NB4 (cell line): ENCODE measurements at regions not wholly inside any gene's neighbourhood (a gene's known extent, or its start where the extent isn't known, plus 50 kb on each side); places are given as distances from the start of the nearest gene placed in this dataset.

Source experiments
- MYC ChIP-seq: IDR thresholded peaks from 2 replicates; pipeline ENCODE4 v1.6.1; 2011; ENCODE audit warnings: low read depth, low read length
- POLR2A ChIP-seq: IDR thresholded peaks from 2 replicates; pipeline ENCODE4 v1.6.1; 2011; ENCODE audit warnings: mild to moderate bottlenecking; ENCODE audit not compliant: insufficient read length; ENCODE audit errors: extremely low read depth
- TF ChIP-seq, protein P1 (sequence below): IDR thresholded peaks from one replicate; pipeline ENCODE4 v1.5.1; 2012; ENCODE audit warnings: low read depth, low read length
- TF ChIP-seq, protein P2 (sequence below): IDR thresholded peaks from 2 replicates; pipeline ENCODE4 v1.6.1; 2011; ENCODE audit warnings: low read depth, low read length

DNA sequence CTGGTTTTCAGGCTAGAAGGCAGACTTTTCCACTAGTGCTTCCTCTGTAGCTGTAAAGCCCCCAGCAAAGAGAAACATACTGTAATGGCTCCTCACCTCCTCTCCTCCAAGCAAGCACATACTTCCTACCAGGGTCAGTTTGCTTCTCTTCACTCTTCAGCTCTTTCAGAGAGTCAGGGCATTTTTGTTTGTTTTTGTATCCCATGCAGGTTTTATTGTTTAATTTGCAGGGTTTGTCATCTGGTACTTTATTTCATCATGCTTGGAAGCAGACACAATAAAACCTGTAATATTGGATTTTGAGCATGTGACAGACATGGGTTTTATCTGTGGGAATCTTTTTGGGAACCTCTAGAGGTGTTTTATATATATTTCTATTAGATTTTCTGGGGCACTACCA is 753.3 kb upstream of the ROBO1 start:
- TF ChIP-seq POLR2A (no peak), MYC (no peak)
- TF ChIP-seq, protein P1, sequence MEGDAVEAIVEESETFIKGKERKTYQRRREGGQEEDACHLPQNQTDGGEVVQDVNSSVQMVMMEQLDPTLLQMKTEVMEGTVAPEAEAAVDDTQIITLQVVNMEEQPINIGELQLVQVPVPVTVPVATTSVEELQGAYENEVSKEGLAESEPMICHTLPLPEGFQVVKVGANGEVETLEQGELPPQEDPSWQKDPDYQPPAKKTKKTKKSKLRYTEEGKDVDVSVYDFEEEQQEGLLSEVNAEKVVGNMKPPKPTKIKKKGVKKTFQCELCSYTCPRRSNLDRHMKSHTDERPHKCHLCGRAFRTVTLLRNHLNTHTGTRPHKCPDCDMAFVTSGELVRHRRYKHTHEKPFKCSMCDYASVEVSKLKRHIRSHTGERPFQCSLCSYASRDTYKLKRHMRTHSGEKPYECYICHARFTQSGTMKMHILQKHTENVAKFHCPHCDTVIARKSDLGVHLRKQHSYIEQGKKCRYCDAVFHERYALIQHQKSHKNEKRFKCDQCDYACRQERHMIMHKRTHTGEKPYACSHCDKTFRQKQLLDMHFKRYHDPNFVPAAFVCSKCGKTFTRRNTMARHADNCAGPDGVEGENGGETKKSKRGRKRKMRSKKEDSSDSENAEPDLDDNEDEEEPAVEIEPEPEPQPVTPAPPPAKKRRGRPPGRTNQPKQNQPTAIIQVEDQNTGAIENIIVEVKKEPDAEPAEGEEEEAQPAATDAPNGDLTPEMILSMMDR = no peak
- TF ChIP-seq, protein P2, sequence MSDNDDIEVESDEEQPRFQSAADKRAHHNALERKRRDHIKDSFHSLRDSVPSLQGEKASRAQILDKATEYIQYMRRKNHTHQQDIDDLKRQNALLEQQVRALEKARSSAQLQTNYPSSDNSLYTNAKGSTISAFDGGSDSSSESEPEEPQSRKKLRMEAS = no peak
